Astrocyte of the cerebellum (primary cell): ENCODE measurements at regions not wholly inside any gene's neighbourhood (a gene's known extent, or its start where the extent isn't known, plus 50 kb on each side); places are given as distances from the start of the nearest gene placed in this dataset.

Source experiments
- DNase-seq: peaks from one replicate; pipeline ENCODE4 v3.0.0-alpha.2; 2011; ENCODE audit warnings: low read depth
- H3K4me3 ChIP-seq: 2 replicates; pipeline ENCODE4 v1.5.1; 2011; ENCODE audit warnings: mild to moderate bottlenecking, low read depth, low read length, moderate library complexity
- CTCF ChIP-seq: IDR thresholded peaks from 2 replicates; pipeline ENCODE4 v1.5.1; 2012; ENCODE audit warnings: low read length, low read depth, moderate library complexity, mild to moderate bottlenecking; ENCODE audit errors: missing control alignments
- in situ Hi-C: cut with HindIII; loops from 2 replicates; pipeline ENCODE4 v1.10.0; 2017; ENCODE audit warnings: low sequenced_read_pairs

GRCh38 chr15:97615114-97615513 is 345.4 kb upstream of the ARRDC4 start:
- DNase-seq, result no peak
- no peak overlapping the region for H3K4me3 ChIP-seq
- in situ Hi-C loops, result no loop called here
- TF ChIP-seq CTCF, result no peak

GRCh38 chr15:97623091-97623661 is 337.3 kb upstream of the ARRDC4 start:
- no peak for TF ChIP-seq CTCF
- in situ Hi-C loops, result no loop called here
- H3K4me3 ChIP-seq, result no peak overlapping the region
- no peak for DNase-seq

- H3K4me3 ChIP-seq, result no peak overlapping the region
- no peak for TF ChIP-seq CTCF
- no peak for DNase-seq
- in situ Hi-C loops, result no loop called here
Measured at GRCh38 chr15:97627634-97628033, 332.9 kb upstream of the ARRDC4 start.

- no peak overlapping the region for H3K4me3 ChIP-seq
- no peak for TF ChIP-seq CTCF
- in situ Hi-C loops, result no loop called here
- no peak for DNase-seq
Measured at GRCh38 chr15:97645758-97646157, 314.7 kb upstream of the ARRDC4 start.

GRCh38 chr15:97648728-97649127 is 311.8 kb upstream of the ARRDC4 start:
- DNase-seq, result no peak
- in situ Hi-C loops, result no loop called here
- no peak for TF ChIP-seq CTCF
- H3K4me3 ChIP-seq, result no peak overlapping the region

- no peak for TF ChIP-seq CTCF
- DNase-seq, result no peak
- no peak overlapping the region for H3K4me3 ChIP-seq
- in situ Hi-C loops, result no loop called here
Measured at GRCh38 chr15:97652041-97652440, 308.5 kb upstream of the ARRDC4 start.
